GM11168 (cell line): ENCODE measurements at regions not wholly inside any gene's neighbourhood (a gene's known extent, or its start where the extent isn't known, plus 50 kb on each side); places are given as distances from the start of the nearest gene placed in this dataset.

ENCODE experiments used
- in situ Hi-C: fragments of 300-500 bp; cut with MboI; formaldehyde crosslinking; loops from one replicate; pipeline ENCODE4 v1.12.0; 2022; ENCODE audit warnings: low sequenced_read_pairs; ENCODE audit not compliant: unreplicated experiment

DNA sequence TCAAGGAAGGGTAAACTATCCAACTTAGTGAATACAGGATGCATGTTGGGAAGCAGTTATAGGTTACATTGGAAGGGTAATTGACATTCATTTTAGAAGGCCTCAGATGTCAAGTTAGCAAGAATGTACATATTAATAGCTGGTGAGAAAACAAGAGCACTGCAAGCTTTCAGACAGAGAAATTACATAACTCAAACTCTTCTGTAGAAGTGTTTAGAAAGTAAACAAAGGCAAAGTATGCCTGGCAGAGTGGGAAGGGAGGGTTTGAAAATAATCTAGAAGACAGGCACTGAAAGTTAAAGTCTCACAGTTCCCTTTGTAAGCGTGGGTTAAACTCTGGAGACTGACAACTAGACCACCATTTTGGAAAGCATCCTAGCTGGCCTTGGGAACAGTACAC lies 406.2 kb downstream of the ANKRD50 start:
- in situ Hi-C loops, result no loop called here

DNA sequence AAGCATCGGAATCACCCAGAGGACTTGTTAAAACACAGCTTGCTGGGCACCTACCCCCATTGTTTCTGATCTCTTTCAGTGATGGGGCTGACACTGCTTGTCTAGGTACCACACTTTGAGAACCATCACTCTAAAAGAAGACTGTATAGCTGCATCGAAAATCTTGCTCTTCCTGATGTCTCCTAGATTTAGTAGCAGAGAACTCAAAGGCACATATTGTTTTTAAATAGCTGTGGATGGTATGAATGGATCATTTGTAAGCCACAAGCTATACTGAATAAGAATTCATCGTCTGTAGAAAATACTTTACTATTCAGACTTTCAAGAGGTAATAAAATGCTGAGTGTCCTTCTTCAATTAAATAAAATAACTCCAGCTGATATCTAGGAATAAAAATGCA lies 405.4 kb downstream of the ANKRD50 start:
- in situ Hi-C loops, result no loop called here

DNA sequence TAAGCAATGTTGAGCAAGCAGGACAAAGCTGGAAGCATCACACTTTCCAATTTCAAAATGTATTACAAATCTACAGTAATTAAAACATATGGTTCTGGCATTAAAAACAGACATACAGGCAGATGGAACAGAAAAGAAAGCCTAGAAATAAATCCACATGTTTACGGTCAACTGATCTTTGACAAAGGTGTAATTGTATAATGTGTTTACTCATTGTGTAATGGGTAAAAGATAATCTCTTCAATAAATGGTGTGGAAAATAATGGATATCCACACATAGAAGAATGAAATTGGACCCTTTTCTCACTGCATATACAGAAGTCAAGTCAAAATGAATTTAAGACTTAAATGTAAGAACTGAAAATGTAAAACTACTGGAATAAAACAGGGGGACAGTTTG lies 394.2 kb downstream of the ANKRD50 start:
- in situ Hi-C loops, result no loop called here

DNA sequence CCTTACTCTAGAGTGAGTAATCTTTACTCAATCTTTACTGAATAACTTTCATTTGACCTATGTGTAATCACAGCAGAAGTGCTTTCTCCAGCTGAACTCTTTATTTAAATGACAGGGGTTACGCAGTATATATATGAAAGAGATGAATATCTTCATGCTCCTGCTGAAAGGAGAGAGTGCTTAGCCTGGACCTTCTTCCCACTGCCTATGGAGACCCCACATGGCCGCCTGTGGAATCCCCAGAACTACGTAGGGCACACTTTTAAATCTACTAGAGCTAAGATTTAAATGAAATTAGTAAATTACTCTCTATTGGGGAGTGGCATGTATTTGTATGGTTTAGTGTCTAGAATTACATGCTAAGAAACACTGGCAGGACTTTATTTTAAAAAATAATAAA lies 391.2 kb downstream of the ANKRD50 start:
- in situ Hi-C loops, result no loop called here

DNA sequence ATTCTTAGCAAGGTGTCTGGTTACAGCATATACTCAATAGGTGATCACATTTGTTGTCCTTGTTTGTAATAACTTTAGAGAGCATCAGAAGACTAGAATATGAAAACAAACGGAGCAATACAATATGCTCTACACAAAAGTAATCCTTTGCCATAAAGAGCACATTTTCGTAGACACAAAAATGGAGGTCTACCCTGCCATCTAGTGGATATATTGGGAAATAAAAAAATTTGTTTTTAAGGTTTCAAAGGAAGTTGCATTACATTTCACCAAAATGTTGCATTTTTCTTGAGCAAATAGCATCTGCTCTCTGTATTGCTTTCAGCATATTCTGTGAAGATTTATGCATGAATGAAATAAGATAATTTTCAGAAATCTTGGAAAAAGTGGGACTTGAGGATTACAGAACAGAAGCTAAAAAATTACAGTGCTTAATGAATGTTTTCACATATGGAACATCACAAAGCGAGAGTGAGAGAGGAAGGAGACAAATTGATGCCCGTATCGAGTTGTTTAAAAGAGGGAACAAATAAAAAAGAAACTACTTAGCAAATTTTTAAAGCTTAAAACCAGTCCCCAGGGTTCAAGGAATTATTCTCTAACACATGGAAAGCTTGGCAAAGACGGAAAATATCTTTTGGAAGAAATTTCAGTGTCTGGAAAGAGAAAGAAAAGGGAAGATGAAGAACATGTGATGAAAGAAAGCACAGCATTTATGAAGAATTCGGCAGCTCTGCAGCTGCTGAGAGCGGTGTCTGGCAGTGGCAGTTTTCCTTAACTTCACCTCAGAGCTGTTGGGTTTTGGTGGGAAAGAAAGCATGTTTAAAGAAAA lies 390.1 kb downstream of the ANKRD50 start:
- in situ Hi-C loops, result no loop called here

DNA sequence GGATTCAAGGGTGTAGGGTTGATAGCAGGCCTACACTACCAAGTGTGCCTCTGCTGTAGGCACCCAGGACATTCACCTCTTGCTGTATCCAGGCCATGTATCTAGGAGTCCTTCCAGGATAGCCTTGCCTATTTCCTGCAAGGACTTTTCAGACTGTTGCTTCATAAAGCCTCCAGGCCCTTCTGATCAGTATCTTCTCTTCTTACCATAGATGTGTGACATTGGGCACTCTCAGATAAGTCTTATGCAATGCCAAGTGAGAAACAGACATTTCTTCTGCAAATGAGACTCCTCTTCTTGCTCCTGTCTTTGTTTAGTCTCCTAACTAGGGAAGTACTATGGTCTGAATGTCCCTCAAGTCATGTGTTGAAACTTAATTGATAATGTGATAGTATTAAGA lies 386.8 kb downstream of the ANKRD50 start:
- in situ Hi-C loops, result no loop called here

DNA sequence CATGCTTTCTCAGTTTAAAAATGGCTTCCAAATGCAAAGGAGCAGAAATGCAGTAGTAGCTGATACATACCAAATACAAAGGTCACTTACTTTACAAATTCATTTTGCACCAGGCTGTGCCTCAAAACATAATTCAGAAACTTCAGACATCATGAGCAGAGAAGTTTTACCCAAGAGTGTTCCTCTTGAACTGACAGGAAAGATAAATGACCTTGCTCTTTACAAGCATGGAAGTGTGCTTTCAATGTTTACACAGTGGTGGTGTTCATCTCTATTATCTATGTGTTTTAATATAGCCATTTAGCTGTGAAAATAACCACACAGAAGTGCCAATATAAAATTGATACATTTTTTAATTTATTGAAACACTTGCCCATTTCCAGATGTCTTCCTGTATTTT lies 383.4 kb downstream of the ANKRD50 start:
- in situ Hi-C loops, result no loop called here

DNA sequence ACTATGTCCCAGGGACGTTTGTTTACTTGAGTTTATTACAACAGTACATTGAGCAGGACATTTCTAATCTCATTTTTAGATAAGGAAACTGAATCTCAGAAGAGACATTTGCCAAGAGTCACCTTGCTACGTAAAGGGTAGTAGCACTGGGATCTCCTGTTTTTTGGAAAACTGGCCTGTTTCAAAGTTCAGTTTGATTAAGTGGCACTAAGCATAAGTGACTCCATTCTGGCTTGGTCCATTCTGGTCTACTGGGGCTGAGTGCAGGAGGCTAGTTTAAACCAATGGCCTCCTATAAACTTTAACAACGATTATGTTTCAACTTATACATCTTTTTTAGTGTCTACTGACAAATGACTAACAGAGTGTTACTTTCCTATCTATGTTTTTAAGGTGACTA lies 382.5 kb downstream of the ANKRD50 start:
- in situ Hi-C loops, result no loop called here

DNA sequence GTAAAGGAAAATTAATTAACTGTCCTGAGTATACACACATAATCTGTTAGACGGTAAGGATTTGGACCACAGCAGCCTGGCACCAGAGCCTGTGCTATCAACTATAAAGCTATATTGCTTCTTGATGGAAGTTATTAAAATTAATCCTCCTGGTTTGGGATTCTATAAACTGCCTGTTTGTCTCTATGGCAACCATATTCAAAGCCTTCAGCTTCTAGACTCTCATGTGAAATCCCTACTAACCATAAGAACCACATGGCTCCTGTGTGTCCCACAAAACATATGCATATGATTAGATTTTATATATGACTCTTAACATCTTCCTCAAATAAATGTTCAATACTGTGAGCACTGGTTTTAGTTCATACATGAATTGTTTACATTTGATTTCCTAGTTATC lies 380.8 kb downstream of the ANKRD50 start:
- in situ Hi-C loops, result no loop called here

DNA sequence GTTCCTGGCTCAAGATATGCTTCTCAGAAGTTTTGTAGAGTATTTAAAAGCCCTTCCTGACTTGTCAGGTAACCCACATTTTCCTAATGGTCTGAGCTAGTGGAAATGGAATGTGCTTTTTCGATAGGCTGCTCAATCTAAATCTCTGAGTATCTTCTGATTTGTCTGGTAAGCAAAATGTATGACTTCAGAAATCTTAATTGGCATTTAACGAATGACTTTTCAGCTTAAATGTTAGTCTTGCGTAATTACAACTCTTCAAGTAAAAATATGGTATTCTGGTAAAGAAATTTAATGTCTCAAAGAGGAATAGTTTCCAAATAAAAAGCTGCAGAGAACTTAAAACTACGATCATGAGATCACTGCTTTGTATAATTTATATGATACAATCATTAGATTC lies 379.1 kb downstream of the ANKRD50 start:
- in situ Hi-C loops, result no loop called here

DNA sequence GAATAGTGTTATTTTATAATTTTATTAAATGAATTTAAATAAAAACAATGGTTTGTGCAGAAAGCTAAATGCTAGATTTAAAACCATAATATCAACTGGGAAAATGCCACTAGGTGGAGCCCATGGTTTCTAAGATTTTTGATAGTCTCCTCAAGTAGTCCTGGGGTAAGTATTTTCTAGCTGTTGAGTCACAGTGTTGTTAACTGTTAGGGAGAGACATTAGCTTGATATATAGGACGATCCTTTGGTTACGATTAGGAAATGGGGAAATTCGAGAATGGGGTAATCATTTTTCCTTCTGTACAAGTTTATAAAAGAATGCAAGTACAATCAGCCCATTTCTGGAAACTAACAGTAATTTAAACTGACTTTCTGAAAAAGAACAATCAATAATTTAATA lies 378.4 kb downstream of the ANKRD50 start:
- in situ Hi-C loops, result no loop called here

DNA sequence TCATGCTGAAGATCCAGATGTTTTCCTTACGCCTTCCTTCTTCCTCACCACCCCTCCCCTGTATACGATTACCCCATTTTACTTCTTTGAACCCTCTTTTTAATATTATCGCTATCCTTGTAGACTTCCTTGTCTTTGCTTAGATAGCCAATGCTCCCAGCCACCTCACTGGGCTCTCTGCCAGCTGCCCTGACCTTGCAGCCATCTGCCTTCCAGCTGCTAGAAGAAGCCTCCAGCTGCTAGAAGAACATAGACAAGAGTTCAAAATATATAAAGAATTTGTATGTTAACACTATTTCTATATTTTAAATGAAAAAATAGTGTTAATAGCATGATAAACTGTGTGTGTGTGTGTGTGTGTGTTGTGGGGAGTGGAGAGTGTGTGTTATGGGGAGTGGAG lies 374.7 kb downstream of the ANKRD50 start:
- in situ Hi-C loops, result no loop called here

DNA sequence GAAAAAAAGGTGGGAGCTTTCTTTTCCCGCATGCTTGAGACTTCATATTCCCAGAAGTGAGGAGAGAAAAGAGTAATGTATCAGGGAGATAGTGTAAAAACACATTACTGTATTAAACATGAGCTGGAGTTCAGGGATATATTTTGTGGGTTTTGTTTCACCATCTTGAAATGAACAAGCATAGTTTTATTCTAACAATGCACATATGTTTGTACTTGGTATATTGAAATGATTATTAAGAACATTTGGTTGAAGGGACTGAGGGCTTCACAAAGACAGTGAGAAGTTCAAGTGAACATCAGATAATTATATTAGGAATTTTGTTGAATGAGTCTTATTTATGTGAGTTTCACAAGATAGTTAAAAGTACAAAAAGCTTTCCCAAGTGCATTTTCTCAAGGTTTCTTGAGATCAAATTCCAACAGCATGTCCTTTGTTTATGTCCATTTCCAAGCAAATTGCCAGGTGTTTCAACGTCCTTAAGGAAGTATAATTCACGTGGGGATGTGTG lies 368.8 kb downstream of the ANKRD50 start:
- in situ Hi-C loops, result no loop called here

DNA sequence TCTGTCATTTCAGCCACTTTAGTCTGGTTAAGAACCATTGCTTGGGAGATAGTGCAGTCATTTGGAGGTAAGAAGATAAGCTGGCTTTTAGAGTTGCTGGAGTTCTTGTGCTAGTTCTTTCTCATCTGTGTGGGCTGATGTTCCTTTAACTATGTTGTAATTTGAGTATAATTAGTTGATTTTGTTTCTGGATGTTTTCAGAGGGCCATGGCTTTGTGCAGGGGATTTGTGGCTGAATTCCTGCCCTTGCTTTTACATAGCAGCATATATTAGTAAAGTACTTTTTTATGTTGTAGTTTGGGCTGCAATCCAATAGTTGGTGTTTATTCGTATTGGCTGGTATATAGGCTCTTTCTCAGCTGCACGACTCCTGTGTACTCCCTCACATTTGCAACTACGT lies 339.6 kb downstream of the ANKRD50 start:
- in situ Hi-C loops, result no loop called here

DNA sequence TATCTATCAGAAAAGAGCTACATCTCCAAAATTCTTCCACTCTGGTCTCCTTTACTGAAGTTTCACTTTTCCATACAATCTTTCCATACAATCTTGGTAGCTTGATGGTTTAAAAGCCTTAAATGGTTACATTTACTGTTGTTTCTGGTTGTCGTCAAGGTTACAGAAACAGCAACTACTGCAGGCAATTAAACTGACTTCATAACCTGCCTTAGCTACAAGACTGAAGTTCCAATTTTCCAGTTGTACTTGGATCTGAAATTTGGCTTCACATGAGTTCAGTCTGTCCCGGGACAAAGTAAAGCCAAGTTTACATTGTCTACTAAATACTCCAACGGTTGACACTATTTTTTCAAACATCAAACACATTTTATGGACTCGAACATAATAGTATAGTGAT lies 326.4 kb downstream of the ANKRD50 start:
- in situ Hi-C loops, result no loop called here

DNA sequence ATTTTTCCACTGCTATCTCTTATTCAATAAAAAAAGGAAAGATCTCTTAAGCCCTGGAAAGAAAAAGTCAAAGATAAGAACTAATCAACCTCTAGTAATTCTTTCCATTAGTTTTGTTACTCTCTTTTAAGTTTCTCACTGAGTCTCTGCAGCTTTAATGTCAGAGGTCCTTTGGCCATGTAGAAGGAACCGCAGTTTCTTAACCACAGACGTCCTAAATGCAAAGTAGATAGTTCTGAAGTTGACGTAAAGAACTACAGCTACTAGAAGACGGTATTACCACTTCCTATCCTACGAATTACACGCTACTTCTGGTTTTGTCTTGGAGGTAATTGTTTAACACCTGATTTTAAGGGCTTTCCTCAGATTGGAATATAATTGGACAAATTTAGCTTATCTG lies 325.9 kb downstream of the ANKRD50 start:
- in situ Hi-C loops, result no loop called here

DNA sequence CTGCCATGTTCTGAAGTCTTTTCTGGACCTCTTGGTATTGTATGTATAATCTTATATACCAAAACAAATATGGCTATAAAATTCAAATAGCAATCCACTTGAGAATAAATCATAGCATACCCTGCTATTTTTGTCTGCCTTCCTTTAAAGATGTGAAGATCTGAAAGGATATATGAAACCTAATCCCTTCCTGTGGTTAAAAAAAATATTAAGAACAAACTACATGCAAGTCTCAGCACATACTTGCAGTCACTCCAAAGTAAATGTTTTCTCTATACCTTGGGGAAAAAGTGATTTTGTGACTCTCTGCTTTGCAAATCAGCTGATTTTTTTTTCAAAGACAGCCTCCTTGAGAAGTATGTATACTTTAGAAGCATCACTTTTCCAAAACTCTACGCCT lies 322.9 kb downstream of the ANKRD50 start:
- in situ Hi-C loops, result no loop called here

DNA sequence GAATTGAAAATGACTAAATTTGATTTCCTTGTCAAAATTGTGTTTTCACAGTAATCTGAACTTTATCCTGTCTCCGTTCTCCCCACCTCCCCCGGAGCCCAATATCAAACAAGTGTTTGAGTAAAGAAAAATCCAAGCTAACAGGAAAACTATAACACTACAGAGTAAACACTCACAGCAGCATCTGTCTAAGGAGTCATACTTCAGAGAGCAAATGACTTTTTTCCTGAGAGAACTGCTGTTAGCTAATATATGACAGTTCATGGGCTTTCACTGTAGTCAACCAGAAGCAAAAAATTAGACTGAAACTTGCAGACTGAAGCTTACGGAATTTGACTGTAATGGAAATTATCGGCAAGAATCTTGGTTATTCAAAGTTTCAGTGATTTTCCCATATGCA lies 321.7 kb downstream of the ANKRD50 start:
- in situ Hi-C loops, result no loop called here

DNA sequence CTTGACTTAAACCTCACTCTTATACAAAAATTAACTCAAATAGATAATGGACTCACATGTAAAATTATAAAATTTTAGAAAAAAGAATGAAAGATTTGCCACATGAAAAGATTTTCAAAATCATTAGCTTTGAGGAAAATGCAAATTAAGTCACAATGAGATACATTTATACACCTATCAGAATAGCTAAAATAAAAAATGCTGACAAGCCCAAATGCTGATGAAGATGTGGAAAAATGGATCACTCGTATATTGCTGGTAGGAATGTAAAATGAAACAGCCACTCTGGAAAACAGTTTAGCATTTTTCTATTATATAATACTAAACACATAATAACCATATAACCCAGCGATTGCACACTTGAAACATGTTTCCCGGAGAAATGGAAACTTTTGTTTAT lies 316.2 kb downstream of the ANKRD50 start:
- in situ Hi-C loops, result no loop called here

DNA sequence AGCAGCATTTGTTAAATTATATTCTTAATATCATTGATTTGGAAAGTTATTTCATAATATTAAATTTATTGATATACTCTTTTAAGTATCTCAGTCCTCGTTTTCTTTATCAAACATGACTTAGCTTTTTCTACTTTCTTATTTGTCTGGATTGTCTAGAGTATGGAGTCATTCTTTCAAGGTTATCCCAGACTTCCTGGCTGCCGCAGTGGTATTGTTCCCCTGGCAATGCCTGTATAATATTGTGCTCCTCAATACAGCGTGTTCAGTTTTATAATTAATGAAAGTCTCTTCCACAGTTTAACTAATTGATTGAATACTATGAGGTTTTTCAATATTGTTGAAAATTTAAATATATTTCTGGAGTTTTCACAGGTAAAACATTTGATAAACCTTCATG lies 310.9 kb downstream of the ANKRD50 start:
- in situ Hi-C loops, result no loop called here

DNA sequence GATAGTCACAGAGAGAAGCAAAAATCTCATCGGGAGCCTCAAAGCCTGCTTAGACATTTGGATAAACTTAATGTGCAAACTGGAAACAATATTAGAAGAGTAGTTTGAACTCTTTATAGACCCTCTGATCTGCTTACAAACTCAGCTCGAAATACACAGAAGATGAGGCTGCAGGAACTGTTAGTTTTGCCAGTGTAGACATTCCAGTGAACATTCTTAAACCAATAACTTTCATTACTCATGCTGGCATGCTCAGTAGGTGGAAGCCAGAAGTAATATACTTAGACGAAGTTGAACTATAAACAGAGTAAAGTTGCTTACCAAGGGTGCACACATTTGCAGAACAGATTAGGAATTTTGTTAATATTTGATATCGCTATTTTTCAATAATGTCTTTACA lies 303.5 kb downstream of the ANKRD50 start:
- in situ Hi-C loops, result no loop called here

DNA sequence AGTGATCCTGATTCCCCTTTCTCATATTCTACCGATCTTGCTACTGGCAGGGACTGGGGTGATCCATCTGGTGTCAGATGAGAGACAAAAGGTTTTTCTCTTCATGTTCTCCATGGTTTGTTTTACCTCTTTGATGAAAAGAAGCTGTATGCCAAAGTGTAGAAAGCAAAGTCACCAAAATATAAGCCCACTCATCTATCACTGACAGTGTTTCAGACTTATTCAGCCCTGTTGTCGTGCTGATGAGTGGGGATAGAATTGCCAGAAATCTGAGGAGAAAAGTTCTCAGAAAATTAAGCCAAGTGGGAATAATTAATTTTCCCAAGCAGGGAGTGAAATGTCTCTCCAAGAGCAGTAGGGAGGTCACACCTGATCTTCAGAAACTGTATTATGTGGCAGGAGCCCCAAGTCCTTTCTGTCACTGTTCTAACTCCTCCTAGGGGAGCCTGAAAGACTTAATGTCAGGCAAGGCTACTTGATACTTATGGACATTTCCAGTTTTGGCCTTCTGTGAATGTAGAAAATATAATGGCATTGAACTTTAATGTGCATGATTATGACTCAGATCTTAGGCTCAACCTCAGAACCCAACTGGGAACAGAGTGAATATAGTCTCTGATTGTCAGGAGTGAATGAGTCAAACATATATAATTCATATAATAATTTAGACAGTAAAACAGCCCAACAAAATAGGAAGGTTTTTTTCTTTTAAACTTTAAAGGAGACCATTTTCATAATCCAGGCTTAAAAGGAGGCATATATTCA lies 298.1 kb downstream of the ANKRD50 start:
- in situ Hi-C loops, result no loop called here
